SK-N-SH (cell line): ENCODE measurements at regions not wholly inside any gene's neighbourhood (a gene's known extent, or its start where the extent isn't known, plus 50 kb on each side); places are given as distances from the start of the nearest gene placed in this dataset.

Source experiments
- CTCF ChIA-PET: fragments of 300-600, 350-600 bp; formaldehyde crosslinking; extraction: SDS; loops from one replicate; lab custom pipeline; 2021; lab: Yijun Ruan, JAX
- POLR2A ChIA-PET: fragments of 350-600 bp; sonication (Branson Sonifier 250); formaldehyde crosslinking; extraction: SDS; loops from one replicate; lab custom pipeline; 2020; ENCODE audit warnings: antibody characterized with exemption, inconsistent platforms; lab: Yijun Ruan, JAX
- DNase-seq: peaks from one replicate; pipeline ENCODE4 v3.0.0; 2012
- H2AFZ ChIP-seq: fragments of 200-600 bp; sonication (generic); 2 replicates; pipeline ENCODE4 v1.8.1; 2016; ENCODE audit warnings: antibody characterized with exemption, mild to moderate bottlenecking, low read depth
- H3F3A ChIP-seq: fragments of 200-600 bp; sonication (generic); replicated peaks from 2 replicates; pipeline ENCODE3; 2016; ENCODE audit warnings: antibody characterized with exemption, mild to moderate bottlenecking; ENCODE audit not compliant: insufficient read depth
- H3K27ac ChIP-seq, 2 experiments: fragments of 200-500 bp in 1 of 2; fragments of 200-600 bp in 1 of 2; sonication (Bioruptor generic) in 1 of 2; sonication (generic), shearing (Covaris generic) in 1 of 2; 2 replicates each; pipeline versions ENCODE4 v1.5.1 to v1.6.1; 2014 to 2016; ENCODE audit warnings: low read depth in 2 of 2, inconsistent platforms in 1 of 2, low read length in 1 of 2, mild to moderate bottlenecking in 1 of 2, mixed read lengths in 1 of 2
- H3K27me3 ChIP-seq: fragments of 200-600 bp; sonication (generic), shearing (Covaris generic); 2 replicates; pipeline ENCODE4 v1.6.1; 2016; ENCODE audit warnings: mixed run types; ENCODE audit not compliant: insufficient read depth
- H3K36me3 ChIP-seq, 2 experiments: fragments of 200-500 bp in 1 of 2; fragments of 200-600 bp in 1 of 2; sonication (Bioruptor generic) in 1 of 2; sonication (generic) in 1 of 2; replicated peaks in 1 of 2; 2 replicates each; pipeline versions ENCODE3 to v1.5.1; 2014 to 2016; ENCODE audit warnings: low read length in 1 of 2, mild to moderate bottlenecking in 1 of 2; ENCODE audit not compliant: insufficient read depth in 2 of 2, control insufficient read depth in 1 of 2
- H3K4me1 ChIP-seq, 2 experiments: fragments of 200-500 bp in 1 of 2; fragments of 200-600 bp in 1 of 2; sonication (Bioruptor generic) in 1 of 2; sonication (generic), shearing (Covaris generic) in 1 of 2; 2 replicates each; pipeline versions ENCODE4 v1.5.1 to v1.6.1; 2014 to 2016; ENCODE audit warnings: low read depth in 1 of 2, low read length in 1 of 2, mixed run types in 1 of 2; ENCODE audit not compliant: insufficient read depth in 2 of 2, control insufficient read depth in 1 of 2
- H3K4me2 ChIP-seq: fragments of 200-600 bp; sonication (generic), shearing (Covaris generic); 2 replicates; pipeline ENCODE4 v1.6.1; 2017; ENCODE audit warnings: mixed run types
- H3K4me3 ChIP-seq, 2 experiments: fragments of 200-500 bp in 1 of 2; fragments of 200-600 bp in 1 of 2; sonication (Bioruptor generic) in 1 of 2; sonication (generic), shearing (Covaris generic) in 1 of 2; 2 replicates each; pipeline versions ENCODE4 v1.5.1 to v1.8.1; 2014 to 2016; ENCODE audit warnings: low read depth in 2 of 2, inconsistent platforms in 1 of 2, low read length in 1 of 2, mild to moderate bottlenecking in 1 of 2, mixed read lengths in 1 of 2, moderate library complexity in 1 of 2
- H3K79me2 ChIP-seq: fragments of 200-600 bp; sonication (generic); 2 replicates; pipeline ENCODE4 v1.8.1; 2017; ENCODE audit warnings: mild to moderate bottlenecking; ENCODE audit not compliant: insufficient read depth
- H3K9ac ChIP-seq: fragments of 200-600 bp; sonication (generic); 2 replicates; pipeline ENCODE4 v1.6.1; 2017; ENCODE audit warnings: mixed run types
- H3K9me2 ChIP-seq: fragments of 200-600 bp; sonication (generic); 2 replicates; pipeline ENCODE4 v1.6.1; 2017; ENCODE audit warnings: mixed run types
- H3K9me3 ChIP-seq: fragments of 200-600 bp; sonication (generic); 2 replicates; pipeline ENCODE4 v1.6.1; 2017; ENCODE audit warnings: mixed run types, mild to moderate bottlenecking, moderate library complexity
- H4K20me1 ChIP-seq: fragments of 200-600 bp; sonication (generic); 2 replicates; pipeline ENCODE4 v1.6.1; 2017; ENCODE audit warnings: mild to moderate bottlenecking, mixed run types; ENCODE audit not compliant: insufficient read depth
- CHD2 ChIP-seq: fragments of 150-350 bp; IDR thresholded peaks from 2 replicates; pipeline ENCODE4 v1.6.1; 2018; ENCODE audit warnings: low read length; ENCODE audit not compliant: partially characterized antibody
- CTCF ChIP-seq: fragments of 200-600 bp; sonication (generic); IDR thresholded peaks from 2 replicates; pipeline ENCODE4 v1.6.1; 2017; ENCODE audit warnings: antibody characterized with exemption, mild to moderate bottlenecking, moderate library complexity
- ELF1 ChIP-seq: IDR thresholded peaks from 2 replicates; pipeline ENCODE4 v1.4.0; 2012
- FOSL2 ChIP-seq: IDR thresholded peaks from 2 replicates; pipeline ENCODE4 v1.4.0; 2012; ENCODE audit warnings: low read depth, mild to moderate bottlenecking, moderate library complexity, borderline replicate concordance
- FOXJ3 ChIP-seq: sonication (generic); formaldehyde crosslinking; IDR thresholded peaks from 2 replicates; pipeline ENCODE4 v1.5.1; 2020; ENCODE audit warnings: mild to moderate bottlenecking, missing genetic modification reagents
- FOXM1 ChIP-seq: IDR thresholded peaks from 2 replicates; pipeline ENCODE4 v1.4.0; 2012; ENCODE audit warnings: low read depth, mild to moderate bottlenecking
- GABPA ChIP-seq: IDR thresholded peaks from 2 replicates; pipeline ENCODE4 v1.4.0; 2012; ENCODE audit warnings: low read depth, mild to moderate bottlenecking
- MAX ChIP-seq: IDR thresholded peaks from 2 replicates; pipeline ENCODE4 v1.4.0; 2012; ENCODE audit warnings: low read depth
- MEF2A ChIP-seq: IDR thresholded peaks from 2 replicates; pipeline ENCODE4 v1.4.0; 2012; ENCODE audit warnings: low read depth, borderline replicate concordance
- NRF1 ChIP-seq: IDR thresholded peaks from 2 replicates; pipeline ENCODE4 v1.6.1; 2012; ENCODE audit warnings: low read depth, mild to moderate bottlenecking, low read length
- PBX3 ChIP-seq: IDR thresholded peaks from 2 replicates; pipeline ENCODE4; 2012
- POLR2AphosphoS5 ChIP-seq: IDR thresholded peaks from 2 replicates; pipeline ENCODE4 v1.6.1; 2012; ENCODE audit warnings: low read depth, low read length
- RAD21 ChIP-seq: IDR thresholded peaks from 2 replicates; pipeline ENCODE4 v1.6.1; 2012; ENCODE audit warnings: mild to moderate bottlenecking, low read length
- REST ChIP-seq: IDR thresholded peaks from 2 replicates; pipeline ENCODE4 v1.6.1; 2012; ENCODE audit warnings: mild to moderate bottlenecking, low read depth, low read length, moderate library complexity
- RFX5 ChIP-seq: IDR thresholded peaks from 2 replicates; pipeline ENCODE4 v1.6.1; 2012; ENCODE audit warnings: mild to moderate bottlenecking, improper control_type of control experiment, low read length
- TAF1 ChIP-seq: IDR thresholded peaks from 2 replicates; pipeline ENCODE4 v1.6.1; 2012; ENCODE audit warnings: low read depth, mild to moderate bottlenecking, low read length, moderate library complexity, borderline replicate concordance
- TCF12 ChIP-seq: IDR thresholded peaks from 2 replicates; pipeline ENCODE4 v1.4.0; 2012
- TEAD4 ChIP-seq: IDR thresholded peaks from 2 replicates; pipeline ENCODE4 v1.4.0; 2012; ENCODE audit warnings: mild to moderate bottlenecking, borderline replicate concordance; ENCODE audit not compliant: insufficient read depth
- USF1 ChIP-seq: IDR thresholded peaks from 2 replicates; pipeline ENCODE4 v1.4.0; 2012; ENCODE audit warnings: low read depth, borderline replicate concordance
- WGBS: methylation state at CpG from one replicate; pipeline ENCODE4 v1.1.6; 2017; ENCODE audit warnings: low lambda C conversion rate; 5-methylcytosine and 5-hydroxymethylcytosine counted together

- Histone ChIP-seq H3K36me3 (no peaks in the 10 kb centered on the region), H3K27ac (no peak overlapping the region), H3K79me2 (no peaks in the 10 kb centered on the region), H3K4me2 (no peak overlapping the region), H3F3A (no peaks in the 10 kb centered on the region), H4K20me1 (no peaks in the 10 kb centered on the region), H3K4me1 (no peaks in the 10 kb centered on the region), H2AFZ (no peak overlapping the region), H3K27me3 (no peaks in the 10 kb centered on the region), H3K9me2 (no peaks in the 10 kb centered on the region), H3K9me3 (no peaks in the 10 kb centered on the region), H3K9ac (no peak overlapping the region), H3K4me3 (no peak overlapping the region)
- 34% methylated on average over 3 of the region's 3 CpGs for WGBS
- no peak for DNase-seq
- ChIA-PET POLR2A (no interaction called here), CTCF (no interaction called here)
- TF ChIP-seq ELF1 (no peak), RFX5 (no peak), FOXJ3 (CRISPR knock-in tag) (no peak), PBX3 (no peak), REST (peak; percentile 64; the same call in 1 of the 2 replicates)
Observed at GRCh38 chr2:79453918-79454317, 58.9 kb upstream of the CTNNA2 start.

- POLR2A ChIA-PET = no interaction called here
- H2AFZ ChIP-seq = no peak overlapping the region
- H3K27ac ChIP-seq = no peak overlapping the region
- no peaks in the 10 kb centered on the region for H3K9me3 ChIP-seq
- H3K4me1 ChIP-seq = no peaks in the 10 kb centered on the region
- H3K79me2 ChIP-seq = no peaks in the 10 kb centered on the region
- H3K27me3 ChIP-seq = no peaks in the 10 kb centered on the region
- 28% methylated on average over 1 of the region's 1 CpG for WGBS
- no peak for DNase-seq
- CTCF ChIA-PET = no interaction called here
- no peak overlapping the region for H3K4me2 ChIP-seq
- no peak overlapping the region for H3K4me3 ChIP-seq
- no peaks in the 10 kb centered on the region for H3K36me3 ChIP-seq
- H4K20me1 ChIP-seq = no peaks in the 10 kb centered on the region
- no peaks in the 10 kb centered on the region for H3K9me2 ChIP-seq
- H3F3A ChIP-seq = no peaks in the 10 kb centered on the region
- no peak overlapping the region for H3K9ac ChIP-seq
- TF ChIP-seq TAF1 = no peak
- no peak for TF ChIP-seq CHD2
- TF ChIP-seq RFX5 = no peak
- no peak for TF ChIP-seq FOXM1
- TF ChIP-seq TEAD4 = no peak
- no peak for TF ChIP-seq MAX
- no peak for TF ChIP-seq NRF1
- TF ChIP-seq MEF2A = no peak
- TF ChIP-seq PBX3 = no peak
- TF ChIP-seq FOSL2 = no peak
- no peak for TF ChIP-seq USF1
- no peak for TF ChIP-seq RAD21
- TF ChIP-seq TCF12 = no peak
- no peak for TF ChIP-seq GABPA
- TF ChIP-seq CTCF = no peak
- no peak for TF ChIP-seq POLR2AphosphoS5
Observed at GRCh38 chr2:79452651-79453050, 60.2 kb upstream of the CTNNA2 start.
